Transverse colon (tissue), 4 donors: ENCODE measurements at regions not wholly inside any gene's neighbourhood (a gene's known extent, or its start where the extent isn't known, plus 50 kb on each side); places are given as distances from the start of the nearest gene placed in this dataset.

Experiments used
- CTCF ChIP-seq, 5 experiments: fragments of 200-600 bp in 3 of 5; fragments of 450-650 bp in 2 of 5; sonication (generic) in 3 of 5; IDR thresholded peaks; 1 replicate in 2 of 5; 2 replicates in 3 of 5; pipeline ENCODE4 v1.5.1; 2016 to 2017; ENCODE audit warnings: antibody characterized with exemption in 5 of 5, inconsistent platforms in 3 of 5, mild to moderate bottlenecking in 2 of 5, moderate library complexity in 1 of 5
- POLR2A ChIP-seq: fragments of 450-650 bp; IDR thresholded peaks from one replicate; pipeline ENCODE4 v1.6.1; 2016; ENCODE audit warnings: antibody characterized with exemption, mild to moderate bottlenecking, moderate library complexity
- POLR2AphosphoS5 ChIP-seq, 3 donors: sonication (generic); formaldehyde crosslinking; IDR thresholded peaks; one replicate each; pipeline ENCODE4 v1.6.1; 2016; ENCODE audit warnings: antibody characterized with exemption in 3 of 3

GRCh38 chr12:131448254-131448795 lies 262.6 kb upstream of the SFSWAP start:
- TF ChIP-seq CTCF (IDR thresholded peaks at IDR 0.05) (no peak), POLR2A (no peak), POLR2AphosphoS5 (IDR thresholded peaks at IDR 0.05) (no peak)
